ENCODE measurements at regions not wholly inside any gene's neighbourhood (a gene's known extent, or its start where the extent isn't known, plus 50 kb on each side); places are given as distances from the start of the nearest gene placed in this dataset.

- no peak overlapping the region for H3K27ac ChIP-seq (ENCODE audit: insufficient read length, low read depth, low read length)
- H4K91ac ChIP-seq (ENCODE audit: insufficient read length, low read depth, low read length): no peak overlapping the region
- no peaks in the 10 kb centered on the region for H3K27me3 ChIP-seq (ENCODE audit: insufficient read depth, low read length)
- Mint-ChIP-seq H3K4me1 (peaks cover 0 to 3% of the 10 kb centered on the region in 2 experiments; a peak in 2 of 4 replicates), H3K27me3 (ENCODE audit: low read depth) (no peaks in the 10 kb centered on the region; the same call in 1 of the 2 replicates), H3K27ac (no peak overlapping the region), H3K36me3 (ENCODE audit: insufficient read depth in 1 of 3, low read depth in 3 of 3) (no peaks in the 10 kb centered on the region), H3K9me3 (peaks cover 0 to 3% of the 10 kb centered on the region in 2 experiments; a peak in 2 of 5 replicates), H3K4me3 (no peak overlapping the region)
- H3K4me1 ChIP-seq (ENCODE audit: insufficient read depth, low read length): no peaks in the 10 kb centered on the region
- H2BK20ac ChIP-seq (ENCODE audit: low read depth, low read length, poor library complexity, severe bottlenecking): no peak overlapping the region
- no peaks in the 10 kb centered on the region for H3K79me2 ChIP-seq (ENCODE audit: insufficient read depth, low read length)
- no peaks in the 10 kb centered on the region for H3K9me3 ChIP-seq (ENCODE audit: control insufficient read depth, low read depth, low read length)
- no peak overlapping the region for H4K8ac ChIP-seq (replicated peaks; ENCODE audit: insufficient read length, low read depth, low read length)
- H2AK5ac ChIP-seq (ENCODE audit: insufficient read length, low read length): no peak overlapping the region
- no peak overlapping the region for H2BK12ac ChIP-seq (ENCODE audit: insufficient read length, low read depth, low read length)
- no peak overlapping the region for H3T11ph ChIP-seq (ENCODE audit: low read length)
- H2AFZ ChIP-seq (ENCODE audit: low read length): no peak overlapping the region
- DNase-seq: no peak
- H3K4ac ChIP-seq (ENCODE audit: low read depth, low read length): no peak overlapping the region
- no peak overlapping the region for H3K18ac ChIP-seq (ENCODE audit: insufficient read length, low read depth, low read length)
- H3K79me1 ChIP-seq (ENCODE audit: insufficient read depth, low read depth, low read length, poor library complexity, severe bottlenecking): no peaks in the 10 kb centered on the region
- H4K5ac ChIP-seq (ENCODE audit: insufficient read length, low read depth, low read length): no peak overlapping the region
- H3K4me2 ChIP-seq (ENCODE audit: insufficient read depth, insufficient read length, low read length): no peak overlapping the region
- H3K14ac ChIP-seq (ENCODE audit: insufficient read depth, low read length): no peak overlapping the region
- H3K23ac ChIP-seq (ENCODE audit: insufficient read length, low read depth, low read length): no peak overlapping the region
- H2BK15ac ChIP-seq (ENCODE audit: low read depth, low read length): no peak overlapping the region
- no peak overlapping the region for H2BK5ac ChIP-seq (ENCODE audit: insufficient read length, low read length)
- TF ChIP-seq CTCF (conservative IDR thresholded peaks at IDR 0.05): no peak
- H3K56ac ChIP-seq (ENCODE audit: insufficient read length, low read depth, low read length): no peak overlapping the region
- no peaks in the 10 kb centered on the region for H3K23me2 ChIP-seq (ENCODE audit: insufficient read length, low read depth, low read length, poor library complexity, severe bottlenecking)
- no CpG with 5 or more reads among the region's 3 CpGs for WGBS (ENCODE audit: extremely low coverage, insufficient read length, low lambda C conversion rate)
- no peaks in the 10 kb centered on the region for H4K20me1 ChIP-seq (ENCODE audit: control insufficient read depth, insufficient read depth, insufficient read length)
- no peak overlapping the region for H2BK120ac ChIP-seq (ENCODE audit: low read depth, low read length, poor library complexity, severe bottlenecking)
- no peak overlapping the region for H3K9ac ChIP-seq (ENCODE audit: extremely low read depth, insufficient read length, low read length)
Measured at GRCh38 chr3:139185527-139185926, 140.8 kb upstream of the PRR23C start.
